Smooth muscle cell (in vitro differentiated cells): ENCODE measurements at regions not wholly inside any gene's neighbourhood (a gene's known extent, or its start where the extent isn't known, plus 50 kb on each side); places are given as distances from the start of the nearest gene placed in this dataset.
A peak's percentile ranks its signal among the peaks of the same experiment; 100 is the strongest.

Experiments
- DNase-seq: peaks from one replicate; lab custom pipeline; 2025; ENCODE audit not compliant: unreplicated experiment; lab: John Stamatoyannopoulos, UW
- H2AFZ ChIP-seq: fragments of 200-600 bp; sonication (generic); 2 replicates; pipeline ENCODE4 v1.6.0; 2016; ENCODE audit warnings: antibody characterized with exemption, low read depth, mild to moderate bottlenecking
- H3F3A ChIP-seq: fragments of 200-600 bp; sonication (generic); 2 replicates; pipeline ENCODE4 v1.6.0; 2017; ENCODE audit warnings: antibody characterized with exemption, low read depth
- H3K27ac ChIP-seq: fragments of 200-600 bp; sonication (generic); 2 replicates; pipeline ENCODE4 v1.5.1; 2016; ENCODE audit warnings: low read depth, mild to moderate bottlenecking
- H3K27me3 ChIP-seq: fragments of 200-600 bp; sonication (generic); 2 replicates; pipeline ENCODE4 v1.6.1; 2016; ENCODE audit warnings: low read depth, mild to moderate bottlenecking
- H3K36me3 ChIP-seq: fragments of 200-600 bp; sonication (generic); 2 replicates; pipeline ENCODE4 v1.5.1; 2016; ENCODE audit warnings: low read depth
- H3K4me1 ChIP-seq: fragments of 200-600 bp; sonication (generic); 2 replicates; pipeline ENCODE4 v1.5.1; 2016; ENCODE audit warnings: low read depth
- H3K4me2 ChIP-seq: fragments of 200-600 bp; sonication (generic); 2 replicates; pipeline ENCODE4 v1.6.0; 2016; ENCODE audit warnings: mild to moderate bottlenecking
- H3K4me3 ChIP-seq: fragments of 200-600 bp; sonication (generic); 2 replicates; pipeline ENCODE4 v1.5.1; 2016; ENCODE audit warnings: mild to moderate bottlenecking
- H3K79me2 ChIP-seq: fragments of 200-600 bp; sonication (generic); 2 replicates; pipeline ENCODE4 v1.6.0; 2016; ENCODE audit warnings: low read depth, mild to moderate bottlenecking
- H3K9ac ChIP-seq: fragments of 200-600 bp; sonication (generic); 2 replicates; pipeline ENCODE4 v1.6.0; 2016; ENCODE audit warnings: low read depth
- H3K9me3 ChIP-seq: fragments of 200-600 bp; sonication (generic); replicated peaks from 2 replicates; pipeline ENCODE4 v1.5.1; 2016; ENCODE audit warnings: low read depth
- H4K20me1 ChIP-seq: fragments of 200-600 bp; sonication (generic); 2 replicates; pipeline ENCODE4 v1.6.0; 2016; ENCODE audit warnings: low read depth
- WGBS: methylation state at CpG from one replicate; pipeline ENCODE4 v1.1.7; 2016; ENCODE audit warnings: low lambda C conversion rate; 5-methylcytosine and 5-hydroxymethylcytosine counted together
- TF ChIP-seq, protein P1 (sequence below): fragments of 200-600 bp; sonication (generic); IDR thresholded peaks from 2 replicates; pipeline ENCODE4 v1.5.1; 2017; ENCODE audit warnings: borderline replicate concordance, mild to moderate bottlenecking, antibody characterized with exemption; ENCODE audit not compliant: insufficient read depth, poor library complexity, severe bottlenecking

DNA sequence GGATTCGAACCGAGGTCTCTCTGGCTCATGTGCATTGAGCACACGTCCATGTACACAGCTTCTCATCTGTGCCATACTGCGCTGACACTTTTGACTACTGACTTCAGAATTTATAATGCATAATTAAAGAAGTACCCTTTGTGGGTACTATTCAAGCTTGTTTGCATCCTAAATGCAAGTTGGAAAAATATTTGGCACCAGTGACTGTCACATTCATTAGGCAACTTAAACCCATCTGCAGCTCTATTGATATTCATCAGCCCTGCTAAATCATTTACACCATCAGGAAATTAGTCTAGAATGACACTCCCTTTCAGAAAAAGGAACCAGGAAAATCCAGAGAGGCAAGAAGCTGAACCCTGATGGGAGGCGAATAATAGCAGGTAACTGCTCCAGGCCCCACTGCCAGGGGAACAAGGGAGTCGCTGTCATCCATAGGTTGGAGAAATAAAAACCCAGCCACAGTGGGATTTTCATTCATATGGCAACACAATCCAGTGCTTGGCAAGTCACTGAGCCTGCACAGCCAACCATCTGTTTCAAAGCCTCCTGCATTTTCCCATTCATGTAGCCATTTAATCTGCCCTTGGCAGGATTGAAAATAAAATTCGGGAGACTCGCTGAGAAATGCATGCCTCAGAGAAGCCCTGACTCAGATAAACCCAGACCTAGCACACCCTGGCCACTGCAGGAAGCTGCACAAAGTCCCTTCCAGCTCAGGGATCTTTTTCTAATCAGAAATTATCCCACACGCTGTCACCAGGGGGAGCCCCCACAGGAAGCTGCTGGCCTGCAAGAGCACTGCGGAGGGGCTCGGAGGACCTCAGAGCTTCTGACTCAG, 103.0 kb upstream of the VEPH1 start:
- no peak overlapping the region for H3K9ac ChIP-seq
- TF ChIP-seq, protein P1, sequence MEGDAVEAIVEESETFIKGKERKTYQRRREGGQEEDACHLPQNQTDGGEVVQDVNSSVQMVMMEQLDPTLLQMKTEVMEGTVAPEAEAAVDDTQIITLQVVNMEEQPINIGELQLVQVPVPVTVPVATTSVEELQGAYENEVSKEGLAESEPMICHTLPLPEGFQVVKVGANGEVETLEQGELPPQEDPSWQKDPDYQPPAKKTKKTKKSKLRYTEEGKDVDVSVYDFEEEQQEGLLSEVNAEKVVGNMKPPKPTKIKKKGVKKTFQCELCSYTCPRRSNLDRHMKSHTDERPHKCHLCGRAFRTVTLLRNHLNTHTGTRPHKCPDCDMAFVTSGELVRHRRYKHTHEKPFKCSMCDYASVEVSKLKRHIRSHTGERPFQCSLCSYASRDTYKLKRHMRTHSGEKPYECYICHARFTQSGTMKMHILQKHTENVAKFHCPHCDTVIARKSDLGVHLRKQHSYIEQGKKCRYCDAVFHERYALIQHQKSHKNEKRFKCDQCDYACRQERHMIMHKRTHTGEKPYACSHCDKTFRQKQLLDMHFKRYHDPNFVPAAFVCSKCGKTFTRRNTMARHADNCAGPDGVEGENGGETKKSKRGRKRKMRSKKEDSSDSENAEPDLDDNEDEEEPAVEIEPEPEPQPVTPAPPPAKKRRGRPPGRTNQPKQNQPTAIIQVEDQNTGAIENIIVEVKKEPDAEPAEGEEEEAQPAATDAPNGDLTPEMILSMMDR, result peak; percentile 85
- no peaks in the 10 kb centered on the region for H3K27me3 ChIP-seq
- H3K79me2 ChIP-seq, result no peaks in the 10 kb centered on the region
- no peaks in the 10 kb centered on the region for H3F3A ChIP-seq
- H3K27ac ChIP-seq, result no peak overlapping the region
- no peaks in the 10 kb centered on the region for H4K20me1 ChIP-seq
- no peaks in the 10 kb centered on the region for H3K9me3 ChIP-seq
- H3K4me3 ChIP-seq, result no peak overlapping the region
- H2AFZ ChIP-seq, result no peak overlapping the region
- H3K4me2 ChIP-seq, result peak overlapping the region; percentile 45
- DNase-seq, result peak; percentile 49
- no peaks in the 10 kb centered on the region for H3K4me1 ChIP-seq
- no peaks in the 10 kb centered on the region for H3K36me3 ChIP-seq
- 45% methylated on average over 11 of the region's 11 CpGs for WGBS

DNA sequence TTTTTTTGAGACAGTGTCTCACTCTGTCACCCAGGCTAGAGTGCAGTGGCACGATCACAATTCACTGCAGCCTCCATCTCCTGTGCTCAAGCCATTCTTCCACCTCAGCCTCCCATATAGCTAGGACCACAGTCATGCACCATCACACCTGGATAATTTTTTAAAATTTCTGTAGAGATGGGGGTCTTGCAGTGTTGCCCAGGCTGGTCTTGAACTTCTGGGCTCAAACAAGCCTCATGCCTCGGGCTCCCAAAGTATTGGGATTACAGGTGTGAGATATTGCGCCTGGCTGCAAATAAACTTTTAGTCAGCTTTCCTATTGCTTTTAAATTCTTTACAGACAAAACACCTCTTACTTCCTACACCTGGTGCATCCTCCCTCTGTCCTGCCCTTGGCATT, 102.1 kb upstream of the VEPH1 start:
- TF ChIP-seq, protein P1, result no peak
- Histone ChIP-seq H3K27me3 (no peaks in the 10 kb centered on the region), H4K20me1 (no peaks in the 10 kb centered on the region), H3K9ac (no peak overlapping the region), H3K4me3 (no peak overlapping the region), H3K27ac (no peak overlapping the region), H3K4me1 (no peaks in the 10 kb centered on the region), H2AFZ (no peak overlapping the region), H3K4me2 (no peak overlapping the region), H3K9me3 (no peaks in the 10 kb centered on the region), H3K79me2 (no peaks in the 10 kb centered on the region), H3F3A (no peaks in the 10 kb centered on the region), H3K36me3 (no peaks in the 10 kb centered on the region)
- 75% methylated on average over 3 of the region's 3 CpGs for WGBS
- no peak for DNase-seq

DNA sequence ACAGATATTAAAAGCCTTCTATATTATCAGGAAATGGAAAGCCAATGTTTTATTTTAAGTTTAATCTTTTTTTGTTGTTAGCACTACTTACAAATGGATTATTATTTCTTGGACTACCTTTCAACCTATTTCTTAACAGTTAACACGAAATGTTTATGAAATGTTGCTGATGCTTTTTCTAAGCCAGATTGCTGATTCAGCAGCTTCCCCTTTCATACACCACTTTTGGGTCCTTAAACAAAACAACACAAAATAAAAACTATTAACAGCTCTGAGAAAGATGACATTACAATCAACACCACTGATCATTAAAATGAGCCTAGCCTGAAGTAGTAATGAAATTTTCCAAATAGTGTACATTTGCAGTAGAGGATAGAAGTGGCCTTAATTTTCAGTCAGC, 99.2 kb upstream of the VEPH1 start:
- Histone ChIP-seq H3K4me3 (no peak overlapping the region), H3K27me3 (no peaks in the 10 kb centered on the region), H3K4me2 (no peak overlapping the region), H2AFZ (no peak overlapping the region), H3K27ac (no peak overlapping the region), H3K4me1 (no peaks in the 10 kb centered on the region), H3K9ac (no peak overlapping the region), H3K79me2 (no peaks in the 10 kb centered on the region), H4K20me1 (no peaks in the 10 kb centered on the region), H3K36me3 (no peaks in the 10 kb centered on the region), H3F3A (no peaks in the 10 kb centered on the region), H3K9me3 (no peaks in the 10 kb centered on the region)
- DNase-seq, result no peak
- TF ChIP-seq, protein P1, result no peak
- 80% methylated on average over 1 of the region's 1 CpG for WGBS

DNA sequence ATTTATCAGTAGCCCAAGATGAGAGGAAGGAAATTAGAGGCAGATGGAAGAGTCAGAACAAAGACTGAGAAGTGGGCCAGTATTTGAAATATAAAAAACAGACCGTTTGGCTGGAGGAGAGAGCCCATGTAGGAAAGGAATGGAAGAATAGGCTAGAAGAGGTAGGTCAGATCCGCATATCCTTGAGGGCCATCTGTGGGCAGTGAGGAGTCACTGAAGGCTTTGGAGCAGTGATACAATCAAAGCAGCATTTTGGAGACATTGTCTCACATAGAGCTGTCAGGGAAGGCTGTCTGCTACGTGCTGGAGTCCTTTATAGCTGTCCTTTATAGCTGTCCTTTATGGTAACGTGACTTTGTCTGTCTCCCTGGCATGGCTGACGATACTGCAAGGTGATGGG, 92.0 kb upstream of the VEPH1 start:
- Histone ChIP-seq H3K27ac (no peak overlapping the region), H3K79me2 (no peaks in the 10 kb centered on the region), H3F3A (no peaks in the 10 kb centered on the region), H3K36me3 (no peaks in the 10 kb centered on the region), H3K4me1 (no peaks in the 10 kb centered on the region), H3K9ac (no peak overlapping the region), H3K4me3 (no peak overlapping the region), H3K9me3 (no peaks in the 10 kb centered on the region), H2AFZ (no peak overlapping the region), H3K27me3 (peaks cover 23% of the 10 kb centered on the region), H3K4me2 (no peak overlapping the region), H4K20me1 (no peaks in the 10 kb centered on the region)
- DNase-seq, result no peak
- WGBS, result 84% methylated on average over 5 of the region's 5 CpGs
- TF ChIP-seq, protein P1, result no peak
